ENCODE measurements at regions not wholly inside any gene's neighbourhood (a gene's known extent, or its start where the extent isn't known, plus 50 kb on each side); places are given as distances from the start of the nearest gene placed in this dataset.

DNA sequence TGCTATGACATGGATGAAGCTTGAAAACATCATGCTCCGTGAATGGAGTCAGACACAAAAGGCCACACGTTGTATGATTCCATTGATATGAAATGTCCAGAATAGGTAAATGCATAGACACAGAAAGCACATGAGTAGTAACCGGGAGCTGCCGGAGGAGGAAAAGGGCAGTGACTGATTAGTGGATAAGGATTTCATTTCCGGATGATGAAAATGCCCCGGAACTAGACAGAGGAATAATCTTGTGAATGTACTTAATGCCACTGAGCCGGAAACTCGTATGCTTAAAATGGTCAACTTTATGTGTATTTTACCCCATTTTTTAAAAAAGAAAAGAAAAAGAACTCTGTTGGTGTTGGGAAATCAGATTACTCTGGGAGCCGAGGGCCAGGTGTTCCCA lies 112.7 kb upstream of the FAM9B start:
- H3K4me1 Mint-ChIP-seq (ENCODE audit: unreplicated experiment) = no peaks in the 10 kb centered on the region
- no peak overlapping the region for H3K4me3 Mint-ChIP-seq (ENCODE audit: unreplicated experiment)
- TF ChIP-seq, protein P1, sequence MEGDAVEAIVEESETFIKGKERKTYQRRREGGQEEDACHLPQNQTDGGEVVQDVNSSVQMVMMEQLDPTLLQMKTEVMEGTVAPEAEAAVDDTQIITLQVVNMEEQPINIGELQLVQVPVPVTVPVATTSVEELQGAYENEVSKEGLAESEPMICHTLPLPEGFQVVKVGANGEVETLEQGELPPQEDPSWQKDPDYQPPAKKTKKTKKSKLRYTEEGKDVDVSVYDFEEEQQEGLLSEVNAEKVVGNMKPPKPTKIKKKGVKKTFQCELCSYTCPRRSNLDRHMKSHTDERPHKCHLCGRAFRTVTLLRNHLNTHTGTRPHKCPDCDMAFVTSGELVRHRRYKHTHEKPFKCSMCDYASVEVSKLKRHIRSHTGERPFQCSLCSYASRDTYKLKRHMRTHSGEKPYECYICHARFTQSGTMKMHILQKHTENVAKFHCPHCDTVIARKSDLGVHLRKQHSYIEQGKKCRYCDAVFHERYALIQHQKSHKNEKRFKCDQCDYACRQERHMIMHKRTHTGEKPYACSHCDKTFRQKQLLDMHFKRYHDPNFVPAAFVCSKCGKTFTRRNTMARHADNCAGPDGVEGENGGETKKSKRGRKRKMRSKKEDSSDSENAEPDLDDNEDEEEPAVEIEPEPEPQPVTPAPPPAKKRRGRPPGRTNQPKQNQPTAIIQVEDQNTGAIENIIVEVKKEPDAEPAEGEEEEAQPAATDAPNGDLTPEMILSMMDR (IDR thresholded peaks at IDR 0.05; ENCODE audit: unreplicated experiment) = no peak
- no peak for DNase-seq (ENCODE audit: low spot score)
- no peak overlapping the region for H3K27ac Mint-ChIP-seq (ENCODE audit: unreplicated experiment)
- no peaks in the 10 kb centered on the region for H3K9me3 Mint-ChIP-seq (ENCODE audit: unreplicated experiment)
- no peaks in the 10 kb centered on the region for H3K36me3 Mint-ChIP-seq (ENCODE audit: low read depth, unreplicated experiment)
- H3K27me3 Mint-ChIP-seq (ENCODE audit: unreplicated experiment) = no peaks in the 10 kb centered on the region

DNA sequence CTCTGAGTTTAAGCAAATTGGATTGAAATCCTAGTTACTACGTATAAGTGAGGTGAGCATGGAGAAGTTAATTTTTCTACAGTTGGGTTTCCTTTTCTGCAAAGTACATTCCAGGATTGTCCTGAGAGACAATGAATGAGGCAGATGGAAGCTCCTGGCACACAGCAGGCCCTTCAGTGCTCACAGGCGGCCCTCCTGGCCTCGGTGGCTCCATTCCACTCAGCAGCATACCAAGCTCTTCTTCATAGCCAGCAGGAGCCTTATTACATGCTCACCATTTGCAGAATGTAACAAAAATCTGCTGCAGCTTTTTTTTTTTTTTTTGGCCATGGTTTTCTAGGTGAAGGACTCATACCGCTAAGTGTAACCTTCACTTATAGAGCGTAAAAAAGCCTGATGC lies 113.2 kb upstream of the FAM9B start:
- DNase-seq (ENCODE audit: low spot score) = no peak
- no peak overlapping the region for H3K27ac Mint-ChIP-seq (ENCODE audit: unreplicated experiment)
- H3K4me1 Mint-ChIP-seq (ENCODE audit: unreplicated experiment) = no peaks in the 10 kb centered on the region
- no peak overlapping the region for H3K4me3 Mint-ChIP-seq (ENCODE audit: unreplicated experiment)
- H3K9me3 Mint-ChIP-seq (ENCODE audit: unreplicated experiment) = no peaks in the 10 kb centered on the region
- H3K36me3 Mint-ChIP-seq (ENCODE audit: low read depth, unreplicated experiment) = no peaks in the 10 kb centered on the region
- TF ChIP-seq, protein P1 (IDR thresholded peaks at IDR 0.05; ENCODE audit: unreplicated experiment) = no peak
- no peaks in the 10 kb centered on the region for H3K27me3 Mint-ChIP-seq (ENCODE audit: unreplicated experiment)

DNA sequence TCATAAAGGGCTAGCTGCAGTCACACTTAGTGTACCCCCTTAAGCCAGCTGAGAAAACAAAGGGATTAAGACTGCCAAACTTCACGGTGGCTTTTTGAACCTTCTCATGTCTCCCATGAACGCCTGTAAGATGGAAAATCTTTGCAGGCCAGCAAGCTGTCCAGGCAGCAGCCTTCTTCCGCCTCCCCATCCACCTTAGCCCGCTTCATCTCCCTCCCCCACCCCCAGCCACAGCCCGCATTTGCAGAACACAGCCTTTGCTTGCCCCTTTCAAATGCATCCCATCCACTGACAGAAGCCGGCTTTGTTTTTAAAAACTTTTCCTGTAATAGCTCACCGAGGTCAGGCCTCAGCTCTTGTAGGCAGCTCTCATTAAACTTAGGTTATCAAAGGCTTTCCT lies 113.8 kb upstream of the FAM9B start:
- Mint-ChIP-seq H3K27ac (ENCODE audit: unreplicated experiment) (no peak overlapping the region), H3K27me3 (ENCODE audit: unreplicated experiment) (no peaks in the 10 kb centered on the region), H3K36me3 (ENCODE audit: low read depth, unreplicated experiment) (no peaks in the 10 kb centered on the region), H3K4me1 (ENCODE audit: unreplicated experiment) (no peaks in the 10 kb centered on the region), H3K4me3 (ENCODE audit: unreplicated experiment) (no peak overlapping the region), H3K9me3 (ENCODE audit: unreplicated experiment) (no peaks in the 10 kb centered on the region)
- TF ChIP-seq, protein P1 (IDR thresholded peaks at IDR 0.05; ENCODE audit: unreplicated experiment) = no peak
- DNase-seq (ENCODE audit: low spot score) = no peak

DNA sequence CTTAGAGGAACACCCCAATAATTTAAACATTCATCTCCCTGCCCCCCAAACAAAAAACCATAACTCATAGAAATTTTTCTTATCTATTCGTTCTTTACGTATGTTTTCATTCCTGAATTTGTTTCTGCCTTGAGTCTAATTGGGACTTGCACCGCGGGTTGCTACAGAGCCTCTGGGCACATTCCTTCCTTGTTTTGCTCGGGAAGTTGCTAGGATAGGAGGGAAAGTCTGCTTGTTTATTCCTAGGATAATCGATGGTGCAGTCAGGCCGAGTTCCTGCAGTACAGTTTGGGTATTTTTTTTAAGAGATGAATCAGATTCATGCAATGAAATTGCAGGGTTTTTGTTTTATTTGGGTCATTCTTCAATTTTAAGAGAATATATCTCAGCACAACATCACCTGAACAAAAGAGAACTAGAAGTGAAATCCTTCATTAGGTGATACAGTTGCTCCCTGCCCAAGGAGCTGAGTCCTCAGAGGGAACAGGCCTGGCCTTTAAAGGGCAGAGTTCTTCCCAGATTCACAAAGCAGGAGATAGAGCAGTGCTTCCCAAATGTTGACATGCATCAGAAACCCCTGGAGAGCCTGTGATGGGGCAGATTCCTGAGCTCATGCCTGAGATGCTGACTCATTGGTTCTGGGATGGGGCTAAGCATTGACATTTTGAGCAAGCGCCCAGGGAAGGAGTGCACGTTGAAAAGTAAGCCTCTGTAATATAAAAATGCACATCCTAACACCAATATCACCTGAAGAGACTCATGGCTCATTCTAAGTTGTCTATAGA lies 114.9 kb upstream of the FAM9B start:
- TF ChIP-seq, protein P1 (IDR thresholded peaks at IDR 0.05; ENCODE audit: unreplicated experiment) = no peak
- Mint-ChIP-seq H3K9me3 (ENCODE audit: unreplicated experiment) (no peaks in the 10 kb centered on the region), H3K36me3 (ENCODE audit: low read depth, unreplicated experiment) (no peaks in the 10 kb centered on the region), H3K4me1 (ENCODE audit: unreplicated experiment) (no peaks in the 10 kb centered on the region), H3K27ac (ENCODE audit: unreplicated experiment) (peak overlapping the region; percentile 42), H3K4me3 (ENCODE audit: unreplicated experiment) (no peak overlapping the region), H3K27me3 (ENCODE audit: unreplicated experiment) (no peaks in the 10 kb centered on the region)
- no peak for DNase-seq (ENCODE audit: low spot score)

DNA sequence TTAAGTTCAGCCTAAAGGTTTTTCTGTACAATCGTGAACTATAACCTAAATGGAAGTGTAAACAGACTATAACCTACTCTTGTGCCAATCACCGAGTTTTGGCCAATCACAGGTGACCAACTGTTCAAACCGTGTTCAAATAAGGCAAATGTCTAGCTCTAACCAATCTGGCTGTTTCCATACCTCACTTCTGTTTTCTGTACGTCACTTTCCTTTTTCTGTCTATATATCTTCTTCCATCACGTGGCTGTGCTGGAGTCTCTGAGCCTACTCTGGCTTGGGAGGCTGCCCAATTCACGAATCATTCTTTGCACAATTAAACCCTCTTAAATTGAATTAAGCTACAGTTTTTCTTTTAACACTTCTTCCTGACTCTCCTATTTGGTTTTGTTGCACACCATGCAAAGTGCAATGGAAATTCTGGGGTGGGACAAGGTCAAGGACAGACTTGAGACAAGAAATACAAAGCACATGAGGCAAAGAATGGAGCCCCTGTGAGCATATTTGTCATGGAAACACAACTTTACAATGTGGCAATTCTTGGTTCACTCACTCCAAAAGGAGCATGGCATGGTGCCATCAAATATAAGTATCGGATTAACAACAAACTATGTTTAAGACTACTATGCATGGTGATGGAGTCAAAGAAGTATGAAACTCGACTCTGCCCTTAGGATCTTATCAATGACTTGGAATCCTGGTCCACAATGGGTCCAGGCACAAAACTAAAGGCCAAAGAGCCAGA lies 115.7 kb upstream of the FAM9B start:
- no peaks in the 10 kb centered on the region for H3K27me3 Mint-ChIP-seq (ENCODE audit: unreplicated experiment)
- no peaks in the 10 kb centered on the region for H3K36me3 Mint-ChIP-seq (ENCODE audit: low read depth, unreplicated experiment)
- H3K4me3 Mint-ChIP-seq (ENCODE audit: unreplicated experiment) = no peak overlapping the region
- TF ChIP-seq, protein P1 (IDR thresholded peaks at IDR 0.05; ENCODE audit: unreplicated experiment) = no peak
- H3K9me3 Mint-ChIP-seq (ENCODE audit: unreplicated experiment) = no peaks in the 10 kb centered on the region
- H3K4me1 Mint-ChIP-seq (ENCODE audit: unreplicated experiment) = no peaks in the 10 kb centered on the region
- DNase-seq (ENCODE audit: low spot score) = no peak
- H3K27ac Mint-ChIP-seq (ENCODE audit: unreplicated experiment) = no peak overlapping the region
